DOHH2 (cell line): ENCODE measurements at regions not wholly inside any gene's neighbourhood (a gene's known extent, or its start where the extent isn't known, plus 50 kb on each side); places are given as distances from the start of the nearest gene placed in this dataset.

Experiments
- H3F3A ChIP-seq: fragments of 200-600 bp; sonication (generic), shearing (Covaris generic); 2 replicates; pipeline ENCODE4 v1.6.0; 2016; ENCODE audit warnings: antibody characterized with exemption, mild to moderate bottlenecking; ENCODE audit not compliant: control insufficient read depth, insufficient read depth
- H3K27ac ChIP-seq: fragments of 200-600 bp; sonication (generic); 2 replicates; pipeline ENCODE4 v1.5.1; 2014; ENCODE audit warnings: low read depth, mild to moderate bottlenecking, low read length, moderate library complexity
- H3K27me3 ChIP-seq: fragments of 200-600 bp; sonication (generic); 2 replicates; pipeline ENCODE4 v1.6.1; 2014; ENCODE audit warnings: mild to moderate bottlenecking, low read length, mixed read lengths; ENCODE audit not compliant: control insufficient read depth
- H3K36me3 ChIP-seq: fragments of 200-600 bp; sonication (generic); 2 replicates; pipeline ENCODE4 v1.6.1; 2014; ENCODE audit warnings: mild to moderate bottlenecking, low read length, moderate library complexity, mixed read lengths; ENCODE audit not compliant: control insufficient read depth
- H3K4me1 ChIP-seq: fragments of 200-600 bp; sonication (generic); 2 replicates; pipeline ENCODE4 v1.6.1; 2014; ENCODE audit warnings: mild to moderate bottlenecking, low read length, mixed read lengths; ENCODE audit not compliant: control insufficient read depth
- H3K4me2 ChIP-seq: fragments of 200-600 bp; sonication (generic); 2 replicates; pipeline ENCODE4 v1.6.0; 2014; ENCODE audit warnings: mild to moderate bottlenecking, low read length, moderate library complexity
- H3K4me3 ChIP-seq: fragments of 200-600 bp; sonication (generic); 2 replicates; pipeline ENCODE4 v1.5.1; 2014; ENCODE audit warnings: mild to moderate bottlenecking, low read length, mixed read lengths
- H3K79me2 ChIP-seq: fragments of 200-600 bp; sonication (generic); 2 replicates; pipeline ENCODE4 v1.6.1; 2014; ENCODE audit warnings: mild to moderate bottlenecking, low read length, mixed read lengths; ENCODE audit not compliant: control insufficient read depth
- H3K9me2 ChIP-seq: fragments of 200-600 bp; sonication (generic); replicated peaks from 2 replicates; pipeline ENCODE4 v1.6.1; 2014; ENCODE audit warnings: mild to moderate bottlenecking, low read length, mixed read lengths; ENCODE audit not compliant: control insufficient read depth
- H3K9me3 ChIP-seq: fragments of 200-600 bp; sonication (generic); 2 replicates; pipeline ENCODE4 v1.6.1; 2014; ENCODE audit warnings: antibody characterized with exemption, low read length, mixed read lengths; ENCODE audit not compliant: control insufficient read depth, insufficient read depth
- H4K20me1 ChIP-seq: fragments of 200-600 bp; sonication (generic); 2 replicates; pipeline ENCODE4 v1.6.0; 2014; ENCODE audit warnings: low read depth, mild to moderate bottlenecking, antibody characterized with exemption, low read length, moderate library complexity; ENCODE audit not compliant: control insufficient read depth, insufficient read depth
- CTCF ChIP-seq: fragments of 200-600 bp; sonication (generic); IDR thresholded peaks from one replicate; pipeline ENCODE4 v1.5.1; 2014; ENCODE audit warnings: antibody characterized with exemption, mild to moderate bottlenecking, low read depth, low read length; ENCODE audit not compliant: poor library complexity, severe bottlenecking
- EZH2phosphoT487 ChIP-seq: fragments of 200-600 bp; sonication (generic); IDR thresholded peaks from 2 replicates; pipeline ENCODE4 v1.6.1; 2017; ENCODE audit warnings: borderline replicate concordance, mild to moderate bottlenecking, antibody characterized with exemption, low read length, moderate library complexity, mixed read lengths

- H4K20me1 ChIP-seq = no peaks in the 10 kb centered on the region
- H3K27me3 ChIP-seq = peaks cover 4% of the 10 kb centered on the region; the same call in 1 of the 2 replicates
- no peaks in the 10 kb centered on the region for H3K9me2 ChIP-seq
- H3K27ac ChIP-seq = no peak overlapping the region
- no peaks in the 10 kb centered on the region for H3K4me1 ChIP-seq
- H3K36me3 ChIP-seq = no peaks in the 10 kb centered on the region
- H3K4me2 ChIP-seq = no peak overlapping the region
- H3K79me2 ChIP-seq = no peaks in the 10 kb centered on the region
- TF ChIP-seq CTCF = no peak
- no peak for TF ChIP-seq EZH2phosphoT487
- H3K4me3 ChIP-seq = no peak overlapping the region
- H3K9me3 ChIP-seq = no peaks in the 10 kb centered on the region
- H3F3A ChIP-seq = no peaks in the 10 kb centered on the region
These were observed 126.4 kb downstream of the MAT2B start for GRCh38 chr5:163631856-163632255.

DNA sequence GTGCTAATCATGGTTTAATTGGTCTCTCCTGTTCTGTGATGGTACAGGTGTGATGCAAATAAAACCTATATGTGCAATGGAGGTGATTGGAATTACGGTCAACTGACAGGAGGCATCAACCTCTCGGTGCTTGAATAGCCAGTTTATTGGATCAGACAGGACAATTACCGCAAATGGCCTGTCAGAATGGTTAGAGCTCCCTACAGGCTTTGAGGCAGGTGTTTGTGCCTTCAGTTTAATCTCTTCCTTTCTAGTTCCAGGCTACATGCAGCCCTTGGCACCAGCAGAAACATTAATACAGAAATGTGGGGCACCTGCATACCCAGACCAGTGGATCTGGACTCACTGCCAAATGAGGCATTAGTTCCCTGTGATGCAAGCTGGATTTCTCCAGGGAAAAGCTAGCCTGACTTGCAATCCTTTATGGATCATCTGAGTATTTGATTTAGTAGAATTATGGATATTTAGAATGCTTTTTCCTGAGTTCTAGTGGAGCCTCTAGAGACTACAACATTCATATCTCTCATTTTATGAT, 128.6 kb downstream of the MAT2B start:
- Histone ChIP-seq H3K9me3 (no peaks in the 10 kb centered on the region), H3K27ac (no peak overlapping the region), H3K36me3 (no peaks in the 10 kb centered on the region), H3F3A (no peaks in the 10 kb centered on the region), H3K27me3 (peaks cover 4% of the 10 kb centered on the region; the same call in 1 of the 2 replicates), H3K79me2 (no peaks in the 10 kb centered on the region), H3K4me3 (no peak overlapping the region), H3K4me2 (no peak overlapping the region), H4K20me1 (no peaks in the 10 kb centered on the region), H3K4me1 (no peaks in the 10 kb centered on the region), H3K9me2 (no peaks in the 10 kb centered on the region)
- TF ChIP-seq EZH2phosphoT487 (no peak), CTCF (no peak)

GRCh38 chr5:163635631-163636030, 130.2 kb downstream of the MAT2B start:
- Histone ChIP-seq H3K27me3 (peaks cover 4% of the 10 kb centered on the region; the same call in 1 of the 2 replicates), H3K9me3 (no peaks in the 10 kb centered on the region), H3K4me3 (no peak overlapping the region), H3K4me1 (no peaks in the 10 kb centered on the region), H3K9me2 (no peaks in the 10 kb centered on the region), H3K27ac (no peak overlapping the region), H3K36me3 (no peaks in the 10 kb centered on the region), H3K4me2 (no peak overlapping the region), H3F3A (no peaks in the 10 kb centered on the region), H3K79me2 (no peaks in the 10 kb centered on the region), H4K20me1 (no peaks in the 10 kb centered on the region)
- no peak for TF ChIP-seq CTCF
- TF ChIP-seq EZH2phosphoT487 = no peak

GRCh38 chr5:163642904-163643303, 137.5 kb downstream of the MAT2B start:
- no peak overlapping the region for H3K4me2 ChIP-seq
- no peaks in the 10 kb centered on the region for H3F3A ChIP-seq
- H3K9me3 ChIP-seq = no peaks in the 10 kb centered on the region
- no peaks in the 10 kb centered on the region for H3K27me3 ChIP-seq
- no peaks in the 10 kb centered on the region for H3K79me2 ChIP-seq
- H4K20me1 ChIP-seq = no peaks in the 10 kb centered on the region
- H3K4me3 ChIP-seq = no peak overlapping the region
- H3K27ac ChIP-seq = no peak overlapping the region
- H3K36me3 ChIP-seq = no peaks in the 10 kb centered on the region
- H3K4me1 ChIP-seq = no peaks in the 10 kb centered on the region
- no peaks in the 10 kb centered on the region for H3K9me2 ChIP-seq
- TF ChIP-seq EZH2phosphoT487 (no peak), CTCF (no peak)
